GM18502 (cell line): ENCODE measurements at regions not wholly inside any gene's neighbourhood (a gene's known extent, or its start where the extent isn't known, plus 50 kb on each side); places are given as distances from the start of the nearest gene placed in this dataset.
"Not testable (repeated sequence)": the region's sequence is repeated elsewhere in the genome, so short reads cannot be mapped to it uniquely, and the experiment has no call there.

Experiments used
- ATAC-seq: cut with Tn5 transposase; IDR thresholded peaks from one replicate; pipeline ENCODE4 v1.9.1; 2021; ENCODE audit warnings: mild to moderate bottlenecking; ENCODE audit not compliant: unreplicated experiment, poor library complexity

DNA sequence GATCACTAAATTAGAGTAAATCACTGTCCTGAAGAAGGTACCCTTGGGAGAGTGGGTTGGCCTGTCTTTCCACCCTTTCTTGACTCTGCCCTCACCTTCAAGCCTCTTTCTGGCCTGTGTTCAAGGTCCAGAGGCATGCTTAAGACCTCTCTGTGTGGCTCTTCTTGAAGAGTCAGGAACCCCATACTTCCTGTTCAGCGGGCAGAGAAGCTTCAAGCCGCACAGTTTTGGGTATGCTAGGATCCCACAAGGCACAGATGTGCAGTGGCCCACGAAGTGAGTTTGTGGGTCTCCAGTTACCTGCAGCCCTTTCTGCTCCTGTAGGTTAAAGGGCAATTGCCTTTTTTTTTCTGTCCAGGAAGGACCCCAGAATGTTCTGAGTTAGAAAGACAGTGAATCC lies 185.4 kb downstream of the FAM72C start:
- ATAC-seq = not testable (repeated sequence)

DNA sequence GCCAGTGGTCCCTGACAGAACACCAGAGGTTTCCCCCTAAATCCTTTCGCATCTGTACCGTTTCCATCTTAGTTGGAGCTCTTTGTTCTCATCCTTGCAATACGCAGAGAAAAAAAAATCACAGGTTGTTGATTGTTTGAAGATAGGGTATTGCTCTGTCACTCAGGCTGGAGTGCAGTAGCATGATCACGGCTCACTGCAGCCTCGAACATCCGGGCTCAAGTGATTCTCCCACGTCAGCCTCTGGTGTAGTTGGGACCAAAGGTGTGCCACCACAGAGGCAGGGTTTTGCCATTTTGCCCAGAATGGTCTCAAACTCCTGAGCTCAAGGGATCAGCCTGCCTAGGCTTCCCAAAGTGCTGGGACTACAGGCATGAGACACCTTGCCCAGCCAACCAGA lies 185.9 kb downstream of the FAM72C start:
- not testable (repeated sequence) for ATAC-seq

DNA sequence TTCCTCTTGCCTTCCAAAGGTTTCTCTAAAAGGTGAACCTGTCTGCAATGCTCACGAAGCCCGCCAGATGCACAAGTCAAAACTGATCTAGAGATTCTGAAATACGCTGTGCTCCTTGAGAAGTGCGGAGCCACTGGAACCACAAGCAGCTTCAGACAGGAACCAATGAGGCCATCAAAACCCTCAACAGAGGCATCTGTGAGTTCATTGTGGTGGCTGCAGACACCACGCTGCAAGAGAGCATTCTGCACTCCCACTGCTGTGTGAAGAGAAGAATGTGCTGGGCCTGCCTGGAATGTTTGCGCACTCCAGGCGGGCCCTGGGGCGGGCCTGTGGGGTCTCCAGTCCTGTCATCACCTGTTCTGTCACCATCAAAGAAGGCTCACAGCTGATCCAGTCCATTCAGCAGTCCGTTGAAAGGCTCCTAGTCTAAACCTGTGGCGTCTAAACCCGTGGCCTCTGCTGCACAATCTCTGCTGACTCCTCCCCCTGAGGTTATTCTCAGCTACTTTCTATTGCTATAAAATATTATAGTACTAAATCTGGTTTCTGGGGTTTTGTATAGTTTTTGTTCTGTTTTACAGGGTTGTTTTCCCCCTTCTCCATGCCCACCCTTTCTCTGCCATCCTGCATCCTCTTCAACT lies 187.4 kb downstream of the FAM72C start:
- not testable (repeated sequence) for ATAC-seq

DNA sequence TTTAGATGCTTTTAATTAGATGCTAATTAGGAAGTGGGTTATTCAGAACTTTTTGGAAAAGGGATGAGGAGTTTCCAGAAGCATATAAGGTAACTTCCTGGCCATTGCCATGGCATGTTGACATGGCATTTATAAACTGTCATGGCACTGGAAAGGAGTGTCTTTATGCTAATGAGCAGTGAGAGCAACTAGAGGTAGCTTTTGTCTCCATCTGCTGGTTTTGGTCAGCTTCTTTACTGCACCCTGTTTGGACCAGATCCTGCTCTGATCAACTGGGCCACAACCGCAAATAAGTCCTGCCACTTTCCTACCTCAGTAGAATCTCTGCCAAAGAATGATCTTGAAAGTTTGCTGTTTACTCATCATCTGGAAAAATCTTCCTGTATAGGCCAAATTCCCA lies 193.6 kb downstream of the FAM72C start:
- ATAC-seq = not testable (repeated sequence)

DNA sequence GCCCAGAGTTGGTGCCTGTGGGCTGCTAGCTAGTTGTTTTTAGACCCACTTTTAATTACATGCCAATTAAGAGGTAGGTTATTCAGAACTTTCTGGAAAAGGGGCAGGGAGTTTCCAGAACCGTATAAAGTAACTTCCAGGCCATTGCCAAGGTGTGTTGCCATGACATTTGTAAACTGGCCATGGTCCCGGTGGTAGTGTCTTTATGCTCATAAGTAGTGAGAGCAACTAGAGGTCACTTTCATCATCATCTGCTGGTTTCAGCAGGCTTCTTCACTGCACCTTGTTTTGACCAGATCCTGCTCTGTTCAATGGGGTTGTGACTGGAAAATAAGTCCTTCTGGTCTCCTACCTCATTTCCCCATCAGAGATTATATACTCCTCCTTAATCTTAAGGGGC lies 207.0 kb downstream of the FAM72C start:
- not testable (repeated sequence) for ATAC-seq

DNA sequence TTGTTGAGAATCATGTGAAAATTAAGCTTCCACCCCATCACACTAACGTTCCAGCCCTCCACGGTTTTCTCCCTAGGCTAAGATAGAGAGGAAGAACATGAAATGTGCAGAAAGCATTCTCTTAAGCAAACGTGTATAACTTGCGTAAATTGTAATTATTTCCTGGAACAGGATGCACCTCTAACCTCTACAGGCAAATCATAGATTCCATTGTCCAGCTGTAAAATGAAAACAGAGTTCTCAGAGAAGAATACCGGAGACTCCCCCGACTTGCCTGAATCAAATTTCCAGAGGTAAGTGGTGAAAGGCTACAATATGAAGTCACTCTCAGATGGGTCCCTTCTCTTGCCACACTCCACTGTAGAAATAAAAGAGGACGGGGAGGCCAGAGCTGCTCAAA lies 211.4 kb downstream of the FAM72C start:
- not testable (repeated sequence) for ATAC-seq

DNA sequence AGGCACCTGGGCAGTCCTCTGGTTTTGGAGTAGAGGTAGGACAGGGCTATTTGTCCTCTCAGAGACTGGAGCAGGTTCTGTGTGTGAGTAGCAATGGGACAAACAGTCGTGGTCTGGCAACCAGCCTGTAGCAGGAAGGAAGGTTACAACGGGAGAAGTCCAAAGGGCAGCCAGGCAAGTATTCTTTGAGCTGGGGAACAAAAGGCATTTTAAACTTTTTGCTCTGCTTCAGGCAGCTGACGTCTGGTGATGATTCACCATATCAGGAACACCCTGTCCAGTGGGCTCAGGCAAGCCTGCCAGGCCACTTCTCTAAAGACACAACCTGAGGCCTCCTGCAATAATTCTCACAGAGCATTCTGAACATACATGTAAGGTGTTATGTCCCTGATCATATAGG lies 215.8 kb downstream of the FAM72C start:
- ATAC-seq = not testable (repeated sequence)

DNA sequence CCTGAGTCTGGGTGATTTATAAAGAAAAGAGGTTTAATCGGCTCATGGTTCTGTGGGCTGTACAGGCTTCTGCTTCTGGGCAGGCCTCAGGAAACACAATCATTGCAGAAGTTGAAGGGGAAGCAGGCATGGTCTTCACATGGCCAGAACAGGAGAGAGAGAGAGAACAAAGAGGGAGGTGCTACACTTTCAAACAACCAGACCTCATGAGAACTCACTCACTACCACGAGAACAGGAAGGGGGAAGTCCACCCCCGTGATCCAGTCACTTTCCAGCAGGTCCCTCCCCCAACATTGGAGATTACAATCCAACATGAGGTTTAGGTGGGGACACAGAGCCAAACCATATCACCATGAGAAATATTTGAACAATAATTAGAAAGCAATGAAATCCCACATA lies 222.9 kb downstream of the FAM72C start:
- no peak for ATAC-seq

DNA sequence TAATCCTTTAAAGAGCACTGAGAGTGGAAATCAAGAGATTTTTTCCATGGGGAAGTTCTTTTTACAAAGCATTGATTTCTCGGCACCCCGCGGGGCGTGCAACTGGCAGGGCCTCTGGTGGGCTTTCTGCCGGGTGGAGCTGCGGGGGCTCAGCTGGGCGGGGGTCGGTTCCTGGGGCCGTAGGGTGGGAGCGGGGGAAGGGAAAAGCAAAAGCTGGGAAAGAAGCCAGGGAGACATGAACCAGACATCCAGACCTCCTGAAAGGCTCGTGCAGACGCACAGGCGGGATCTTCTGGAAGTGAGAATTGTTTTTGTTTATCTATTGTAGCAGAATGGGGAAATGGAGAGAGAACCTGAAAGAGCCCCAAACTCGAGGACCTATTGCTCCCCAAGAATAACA lies 235.2 kb downstream of the FAM72C start:
- no peak for ATAC-seq

DNA sequence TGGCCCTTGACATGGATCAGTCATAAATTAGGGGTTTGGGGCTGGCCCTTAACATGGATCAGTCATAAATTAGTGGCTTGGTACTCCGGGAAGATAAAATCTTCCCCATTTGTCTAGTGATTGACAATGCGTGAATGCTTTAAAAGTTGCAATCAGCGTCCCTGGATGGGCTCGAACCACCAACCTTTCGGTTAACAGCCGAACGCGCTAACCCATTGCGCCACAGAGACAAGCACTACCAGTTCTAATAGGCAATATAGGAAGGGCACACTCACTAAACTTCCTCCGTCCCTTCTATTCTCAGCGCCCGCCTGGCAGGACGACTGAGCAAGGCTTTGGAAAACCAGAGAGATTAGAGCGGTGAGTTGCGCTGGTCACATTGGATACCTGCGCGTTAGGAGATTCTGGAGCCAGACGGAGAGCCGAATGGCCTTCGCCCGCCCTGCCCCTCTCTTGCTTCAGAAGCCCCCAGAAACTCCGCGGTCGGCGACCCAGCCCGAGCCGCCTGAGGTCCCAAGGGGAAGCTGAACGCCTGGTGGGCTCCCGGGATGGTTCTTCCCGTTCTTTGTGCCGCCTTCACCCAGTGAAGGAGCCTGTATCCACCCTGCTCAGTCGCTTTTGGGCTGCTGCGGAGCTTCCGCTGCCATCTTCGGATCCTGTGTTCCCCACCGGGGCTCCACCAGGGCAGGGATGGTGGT lies 235.9 kb downstream of the FAM72C start:
- no peak for ATAC-seq

DNA sequence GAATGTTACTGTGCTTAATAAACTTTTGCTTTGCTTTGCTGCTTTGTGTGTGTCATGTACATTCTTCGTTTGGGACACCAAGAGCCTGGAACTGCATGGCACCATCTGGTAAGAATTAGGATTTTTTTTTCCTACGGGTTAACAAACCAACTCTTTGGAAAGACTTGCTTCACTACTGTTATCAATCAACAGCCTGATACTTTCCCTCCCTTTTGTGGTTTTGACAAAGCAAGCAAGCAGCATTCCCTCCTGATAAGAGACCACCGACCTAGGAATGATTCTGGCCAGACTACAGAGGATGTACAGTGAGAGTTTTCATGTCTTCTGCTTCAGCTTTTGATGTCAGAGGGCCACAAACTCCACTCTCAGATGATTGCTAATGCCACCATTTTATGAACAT lies 237.5 kb downstream of the FAM72C start:
- ATAC-seq = not testable (repeated sequence)

DNA sequence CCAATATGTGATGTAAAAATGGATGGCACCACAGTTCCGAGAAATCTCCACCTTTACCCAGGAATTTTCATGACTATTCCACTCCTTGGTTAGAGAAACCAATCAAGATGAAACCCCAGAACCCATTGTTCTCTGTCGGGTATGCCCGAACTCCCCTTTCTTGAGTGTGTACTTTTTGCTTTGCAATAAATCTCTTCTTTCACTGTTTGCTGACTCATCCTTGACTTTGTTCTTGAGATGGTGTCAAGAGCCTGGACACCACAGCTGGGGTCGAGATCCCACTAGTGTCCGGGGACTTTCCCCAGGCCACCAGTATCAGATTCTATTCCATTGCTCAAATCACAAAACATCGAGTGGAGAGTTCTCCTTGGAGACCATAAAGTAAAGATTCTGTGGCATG lies 240.9 kb downstream of the FAM72C start:
- ATAC-seq = not testable (repeated sequence)

DNA sequence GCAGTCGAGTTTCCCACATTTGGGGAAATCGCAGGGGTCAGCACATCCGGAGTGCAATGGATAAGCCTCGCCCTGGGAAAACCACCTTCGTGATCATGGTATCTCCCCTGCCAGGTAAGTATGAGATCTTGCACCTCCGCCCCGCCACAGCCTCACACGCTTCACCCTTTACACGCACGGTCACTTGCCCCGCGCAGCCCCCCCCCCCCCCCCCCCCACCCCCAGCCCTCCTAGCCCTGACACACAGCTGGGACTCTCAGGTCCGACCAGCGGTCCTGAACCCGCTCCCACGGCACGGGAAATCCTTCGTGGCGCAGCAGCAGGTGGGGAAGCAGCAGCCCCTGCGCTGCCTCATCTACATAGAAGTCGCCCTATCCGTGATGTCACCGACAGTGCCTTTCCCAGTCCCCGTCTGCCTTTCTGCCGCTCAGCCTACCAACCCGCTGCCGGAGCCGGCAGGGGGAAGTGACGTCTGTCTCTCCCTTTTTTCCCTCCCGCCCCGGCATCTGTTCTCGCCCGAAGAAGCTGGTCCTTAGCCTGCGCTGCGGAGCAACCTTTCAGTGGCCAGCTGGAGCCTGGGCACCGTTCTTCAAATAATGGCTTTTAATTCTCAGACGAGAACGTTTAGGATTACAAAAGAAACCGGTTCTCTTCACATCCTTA lies 242.2 kb downstream of the FAM72C start:
- peak; percentile 72 for ATAC-seq

DNA sequence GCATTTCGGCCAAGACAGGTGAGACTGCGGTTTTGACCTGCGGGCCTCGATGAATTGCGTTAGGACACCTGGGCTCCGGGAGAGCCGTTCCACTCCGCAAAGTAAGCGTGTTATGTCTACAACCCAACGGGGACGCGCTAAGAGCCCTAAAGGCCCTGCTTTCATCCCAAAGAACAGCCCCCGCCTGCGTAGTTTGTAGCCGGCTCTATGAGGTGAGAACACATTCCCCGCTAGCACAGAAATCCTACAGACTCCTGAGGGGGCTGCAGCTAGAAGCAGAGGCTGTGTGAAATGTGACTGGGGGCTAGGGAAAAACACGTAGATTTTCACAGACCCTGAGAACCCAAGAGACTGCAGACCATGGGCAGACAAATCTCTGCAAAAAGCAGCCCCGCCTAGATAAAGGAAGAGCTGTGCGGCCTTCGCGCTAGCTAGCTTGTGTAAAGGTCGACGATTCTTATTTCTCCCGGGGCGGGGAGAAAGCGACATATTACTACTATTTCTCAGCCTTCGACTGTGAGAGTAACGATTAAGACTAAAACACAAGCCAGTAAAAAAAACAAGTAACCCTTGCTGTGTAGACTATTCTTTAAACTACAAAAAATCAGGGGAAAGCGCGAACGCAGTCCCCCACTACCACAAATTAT lies 242.9 kb downstream of the FAM72C start:
- ATAC-seq = peak; percentile 96

DNA sequence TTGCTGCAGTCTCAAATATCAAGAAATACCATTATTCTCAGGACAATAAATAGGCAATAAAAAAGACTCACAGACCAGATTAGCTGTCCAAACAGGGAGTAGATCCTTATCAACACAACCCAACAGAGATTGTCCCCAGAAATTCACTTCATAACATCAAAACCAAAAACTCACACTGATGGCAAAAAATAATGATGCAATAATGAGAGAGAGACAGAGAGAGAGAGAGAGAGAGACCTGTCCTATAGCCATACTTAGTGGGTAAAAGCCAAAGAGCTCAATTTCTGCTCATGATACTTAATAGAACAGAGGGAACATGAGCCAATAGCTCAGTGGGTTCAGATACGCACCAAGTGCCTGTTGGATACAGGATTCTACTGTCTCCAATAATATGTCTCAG lies 244.5 kb downstream of the FAM72C start:
- no peak for ATAC-seq

DNA sequence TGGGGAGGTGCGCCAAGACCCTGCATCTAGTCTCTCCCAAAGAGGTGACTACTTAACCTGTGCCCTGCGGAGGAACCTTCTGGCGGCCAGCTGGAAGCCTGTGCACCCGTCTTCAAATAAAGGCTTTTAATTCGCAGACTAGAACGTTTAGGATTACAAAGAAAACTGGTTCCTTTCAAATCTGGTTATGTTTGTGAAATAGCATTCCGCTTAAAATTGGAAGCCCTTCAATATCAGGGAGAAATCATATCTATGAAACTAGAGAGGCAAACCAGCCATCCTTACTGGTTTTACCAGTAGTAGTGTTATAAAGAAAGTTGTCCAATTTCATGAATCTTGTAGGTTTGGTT lies 250.8 kb downstream of the FAM72C start:
- no peak for ATAC-seq

DNA sequence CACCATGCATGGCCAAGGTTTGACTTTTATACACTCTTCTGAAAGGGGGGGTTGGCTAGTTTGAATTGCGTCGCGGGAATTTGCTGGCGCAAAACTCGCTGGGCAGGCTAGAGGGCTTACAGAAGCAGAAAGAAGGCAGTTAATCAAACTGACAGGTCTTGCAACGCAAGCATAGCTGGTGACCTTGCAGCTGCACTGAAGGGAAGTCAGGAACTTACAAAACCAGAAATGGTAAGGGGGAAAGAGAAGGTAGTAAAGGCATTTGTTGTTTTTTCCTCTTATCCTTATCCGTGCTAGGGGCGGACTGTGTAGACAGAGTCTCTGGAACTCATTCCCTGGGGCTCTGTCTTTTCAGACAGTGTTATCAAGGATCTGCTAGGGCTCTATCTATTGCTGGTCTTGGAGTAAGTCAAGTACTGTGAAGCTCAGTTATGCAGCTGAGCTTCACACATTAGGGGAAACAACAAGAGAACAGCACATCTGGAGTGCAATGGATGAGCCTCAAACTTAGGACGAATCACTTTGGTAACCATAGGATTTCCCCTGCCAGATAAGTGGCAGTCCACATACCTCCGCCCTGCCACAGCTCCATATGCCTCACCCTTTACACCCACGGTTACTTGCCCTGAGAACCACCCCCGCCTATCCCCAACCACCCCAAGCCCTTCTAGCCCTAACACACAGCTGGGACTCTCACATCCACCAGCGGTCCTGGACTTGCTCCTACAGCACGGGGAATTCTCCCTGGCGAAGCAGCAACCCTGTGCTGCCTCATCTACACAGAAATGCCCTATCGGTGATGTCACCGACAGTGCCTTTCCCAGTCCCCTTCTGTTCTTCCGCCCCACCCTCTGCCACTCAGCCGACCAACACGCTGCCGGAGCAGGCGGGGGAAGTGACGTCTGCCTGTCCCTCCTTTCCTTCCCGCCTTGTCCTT lies 251.4 kb downstream of the FAM72C start:
- peak; percentile 83 for ATAC-seq

DNA sequence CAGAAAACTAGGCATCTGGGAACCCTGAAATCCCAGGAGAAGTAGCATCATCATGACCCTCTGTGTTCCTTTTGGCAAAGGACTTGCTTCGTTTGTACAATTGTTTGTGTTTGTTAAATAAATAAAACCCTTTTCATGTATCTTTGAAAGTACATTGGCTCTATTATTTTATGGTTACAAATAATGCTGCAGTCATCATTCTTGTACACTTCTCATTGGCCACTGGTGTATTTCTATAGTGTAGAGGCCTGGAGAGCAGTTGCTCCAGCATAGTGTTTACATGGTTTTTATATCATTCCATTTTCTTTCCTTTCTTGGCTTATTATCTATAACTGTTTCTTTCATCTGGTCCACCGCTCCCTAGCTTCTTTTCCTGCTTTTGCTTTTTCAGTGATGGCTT lies 253.3 kb downstream of the FAM72C start:
- no peak for ATAC-seq

DNA sequence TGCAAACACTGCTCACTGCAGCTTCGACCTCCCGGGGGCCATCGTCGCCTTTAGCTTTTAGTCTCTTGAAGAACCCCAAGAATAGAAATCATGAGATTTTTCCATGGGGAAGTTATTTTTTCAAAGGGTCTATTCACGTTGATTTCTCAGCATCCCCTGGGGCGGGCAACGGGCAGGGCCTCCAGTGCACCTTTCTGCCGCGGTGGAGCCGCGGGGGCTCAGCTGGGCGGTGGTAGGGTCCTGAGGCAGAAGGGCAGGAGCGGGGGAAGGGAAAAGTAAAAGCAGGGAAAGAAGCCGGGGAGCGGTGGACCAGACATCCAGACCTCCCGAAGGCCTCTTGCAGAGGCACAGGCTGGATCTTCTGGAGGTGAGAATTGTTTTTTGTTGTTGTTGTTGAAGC lies 253.8 kb downstream of the FAM72C start:
- ATAC-seq = no peak

DNA sequence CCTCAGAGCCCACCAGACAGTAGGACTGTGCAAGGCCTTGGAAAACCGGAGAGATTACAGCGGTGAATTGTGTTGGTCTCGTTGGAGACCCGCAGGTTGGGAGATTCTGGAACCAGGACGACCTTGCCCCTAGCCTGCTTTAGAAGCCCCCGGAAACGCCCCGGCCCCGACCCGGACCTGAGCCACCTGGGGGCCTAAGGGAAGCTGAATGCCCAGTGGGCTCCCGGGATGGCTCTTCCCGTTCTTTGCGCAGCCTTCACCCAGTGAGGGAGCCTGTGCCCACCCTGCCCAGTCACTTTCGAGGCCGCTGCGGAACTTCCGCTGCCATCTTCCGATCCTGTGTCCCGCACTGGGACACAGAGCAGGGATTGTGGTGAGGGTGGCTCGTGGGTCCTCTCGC lies 254.4 kb downstream of the FAM72C start:
- no peak for ATAC-seq
